ENCODE measurements at regions not wholly inside any gene's neighbourhood (a gene's known extent, or its start where the extent isn't known, plus 50 kb on each side); places are given as distances from the start of the nearest gene placed in this dataset.

DNA sequence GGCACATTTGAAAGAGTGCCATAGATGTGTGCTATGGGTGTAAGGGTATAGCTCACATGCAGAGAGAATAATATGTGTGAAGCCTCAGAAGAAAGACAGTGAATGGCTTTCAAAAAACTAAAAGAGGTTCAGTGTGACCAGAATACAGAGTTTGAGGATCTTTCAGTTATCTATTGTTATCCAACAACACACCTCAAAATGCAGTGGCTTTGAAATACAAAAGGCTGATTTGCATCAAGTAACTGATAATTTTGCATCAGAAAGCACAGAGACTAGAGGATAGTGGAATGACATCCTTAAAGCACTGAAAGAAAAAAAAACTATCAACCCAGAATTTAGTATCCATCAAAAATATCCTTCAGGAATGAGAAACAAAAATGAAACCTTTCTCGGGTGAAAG is 131.6 kb upstream of the IGF1 start:
- TF ChIP-seq, protein P1, sequence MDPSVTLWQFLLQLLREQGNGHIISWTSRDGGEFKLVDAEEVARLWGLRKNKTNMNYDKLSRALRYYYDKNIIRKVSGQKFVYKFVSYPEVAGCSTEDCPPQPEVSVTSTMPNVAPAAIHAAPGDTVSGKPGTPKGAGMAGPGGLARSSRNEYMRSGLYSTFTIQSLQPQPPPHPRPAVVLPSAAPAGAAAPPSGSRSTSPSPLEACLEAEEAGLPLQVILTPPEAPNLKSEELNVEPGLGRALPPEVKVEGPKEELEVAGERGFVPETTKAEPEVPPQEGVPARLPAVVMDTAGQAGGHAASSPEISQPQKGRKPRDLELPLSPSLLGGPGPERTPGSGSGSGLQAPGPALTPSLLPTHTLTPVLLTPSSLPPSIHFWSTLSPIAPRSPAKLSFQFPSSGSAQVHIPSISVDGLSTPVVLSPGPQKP (IDR thresholded peaks at IDR 0.05; ENCODE audit: low read depth, low read length), result no peak
- TF ChIP-seq, protein P2, sequence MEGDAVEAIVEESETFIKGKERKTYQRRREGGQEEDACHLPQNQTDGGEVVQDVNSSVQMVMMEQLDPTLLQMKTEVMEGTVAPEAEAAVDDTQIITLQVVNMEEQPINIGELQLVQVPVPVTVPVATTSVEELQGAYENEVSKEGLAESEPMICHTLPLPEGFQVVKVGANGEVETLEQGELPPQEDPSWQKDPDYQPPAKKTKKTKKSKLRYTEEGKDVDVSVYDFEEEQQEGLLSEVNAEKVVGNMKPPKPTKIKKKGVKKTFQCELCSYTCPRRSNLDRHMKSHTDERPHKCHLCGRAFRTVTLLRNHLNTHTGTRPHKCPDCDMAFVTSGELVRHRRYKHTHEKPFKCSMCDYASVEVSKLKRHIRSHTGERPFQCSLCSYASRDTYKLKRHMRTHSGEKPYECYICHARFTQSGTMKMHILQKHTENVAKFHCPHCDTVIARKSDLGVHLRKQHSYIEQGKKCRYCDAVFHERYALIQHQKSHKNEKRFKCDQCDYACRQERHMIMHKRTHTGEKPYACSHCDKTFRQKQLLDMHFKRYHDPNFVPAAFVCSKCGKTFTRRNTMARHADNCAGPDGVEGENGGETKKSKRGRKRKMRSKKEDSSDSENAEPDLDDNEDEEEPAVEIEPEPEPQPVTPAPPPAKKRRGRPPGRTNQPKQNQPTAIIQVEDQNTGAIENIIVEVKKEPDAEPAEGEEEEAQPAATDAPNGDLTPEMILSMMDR (IDR thresholded peaks at IDR 0.05), result no peak
- TF ChIP-seq, protein P3, sequence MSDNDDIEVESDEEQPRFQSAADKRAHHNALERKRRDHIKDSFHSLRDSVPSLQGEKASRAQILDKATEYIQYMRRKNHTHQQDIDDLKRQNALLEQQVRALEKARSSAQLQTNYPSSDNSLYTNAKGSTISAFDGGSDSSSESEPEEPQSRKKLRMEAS (IDR thresholded peaks at IDR 0.05), result no peak
- TF ChIP-seq POLR2A (IDR thresholded peaks at IDR 0.05; ENCODE audit: low read length) (no peak), CBX2 (IDR thresholded peaks at IDR 0.05; ENCODE audit: borderline replicate concordance, low read depth) (no peak), HDAC2 (IDR thresholded peaks at IDR 0.05) (no peak), RNF2 (IDR thresholded peaks at IDR 0.05; ENCODE audit: borderline replicate concordance, low read depth) (no peak)
- TF ChIP-seq, protein P4, sequence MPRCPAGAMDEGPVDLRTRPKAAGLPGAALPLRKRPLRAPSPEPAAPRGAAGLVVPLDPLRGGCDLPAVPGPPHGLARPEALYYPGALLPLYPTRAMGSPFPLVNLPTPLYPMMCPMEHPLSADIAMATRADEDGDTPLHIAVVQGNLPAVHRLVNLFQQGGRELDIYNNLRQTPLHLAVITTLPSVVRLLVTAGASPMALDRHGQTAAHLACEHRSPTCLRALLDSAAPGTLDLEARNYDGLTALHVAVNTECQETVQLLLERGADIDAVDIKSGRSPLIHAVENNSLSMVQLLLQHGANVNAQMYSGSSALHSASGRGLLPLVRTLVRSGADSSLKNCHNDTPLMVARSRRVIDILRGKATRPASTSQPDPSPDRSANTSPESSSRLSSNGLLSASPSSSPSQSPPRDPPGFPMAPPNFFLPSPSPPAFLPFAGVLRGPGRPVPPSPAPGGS (IDR thresholded peaks at IDR 0.05), result no peak
- TF ChIP-seq, protein P5, sequence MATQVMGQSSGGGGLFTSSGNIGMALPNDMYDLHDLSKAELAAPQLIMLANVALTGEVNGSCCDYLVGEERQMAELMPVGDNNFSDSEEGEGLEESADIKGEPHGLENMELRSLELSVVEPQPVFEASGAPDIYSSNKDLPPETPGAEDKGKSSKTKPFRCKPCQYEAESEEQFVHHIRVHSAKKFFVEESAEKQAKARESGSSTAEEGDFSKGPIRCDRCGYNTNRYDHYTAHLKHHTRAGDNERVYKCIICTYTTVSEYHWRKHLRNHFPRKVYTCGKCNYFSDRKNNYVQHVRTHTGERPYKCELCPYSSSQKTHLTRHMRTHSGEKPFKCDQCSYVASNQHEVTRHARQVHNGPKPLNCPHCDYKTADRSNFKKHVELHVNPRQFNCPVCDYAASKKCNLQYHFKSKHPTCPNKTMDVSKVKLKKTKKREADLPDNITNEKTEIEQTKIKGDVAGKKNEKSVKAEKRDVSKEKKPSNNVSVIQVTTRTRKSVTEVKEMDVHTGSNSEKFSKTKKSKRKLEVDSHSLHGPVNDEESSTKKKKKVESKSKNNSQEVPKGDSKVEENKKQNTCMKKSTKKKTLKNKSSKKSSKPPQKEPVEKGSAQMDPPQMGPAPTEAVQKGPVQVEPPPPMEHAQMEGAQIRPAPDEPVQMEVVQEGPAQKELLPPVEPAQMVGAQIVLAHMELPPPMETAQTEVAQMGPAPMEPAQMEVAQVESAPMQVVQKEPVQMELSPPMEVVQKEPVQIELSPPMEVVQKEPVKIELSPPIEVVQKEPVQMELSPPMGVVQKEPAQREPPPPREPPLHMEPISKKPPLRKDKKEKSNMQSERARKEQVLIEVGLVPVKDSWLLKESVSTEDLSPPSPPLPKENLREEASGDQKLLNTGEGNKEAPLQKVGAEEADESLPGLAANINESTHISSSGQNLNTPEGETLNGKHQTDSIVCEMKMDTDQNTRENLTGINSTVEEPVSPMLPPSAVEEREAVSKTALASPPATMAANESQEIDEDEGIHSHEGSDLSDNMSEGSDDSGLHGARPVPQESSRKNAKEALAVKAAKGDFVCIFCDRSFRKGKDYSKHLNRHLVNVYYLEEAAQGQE (IDR thresholded peaks at IDR 0.05), result no peak
- TF ChIP-seq, protein P6, sequence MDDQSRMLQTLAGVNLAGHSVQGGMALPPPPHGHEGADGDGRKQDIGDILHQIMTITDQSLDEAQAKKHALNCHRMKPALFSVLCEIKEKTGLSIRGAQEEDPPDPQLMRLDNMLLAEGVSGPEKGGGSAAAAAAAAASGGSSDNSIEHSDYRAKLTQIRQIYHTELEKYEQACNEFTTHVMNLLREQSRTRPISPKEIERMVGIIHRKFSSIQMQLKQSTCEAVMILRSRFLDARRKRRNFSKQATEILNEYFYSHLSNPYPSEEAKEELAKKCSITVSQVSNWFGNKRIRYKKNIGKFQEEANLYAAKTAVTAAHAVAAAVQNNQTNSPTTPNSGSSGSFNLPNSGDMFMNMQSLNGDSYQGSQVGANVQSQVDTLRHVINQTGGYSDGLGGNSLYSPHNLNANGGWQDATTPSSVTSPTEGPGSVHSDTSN (IDR thresholded peaks at IDR 0.05), result no peak
